Psoas muscle (tissue), 7 donors: ENCODE measurements at regions not wholly inside any gene's neighbourhood (a gene's known extent, or its start where the extent isn't known, plus 50 kb on each side); places are given as distances from the start of the nearest gene placed in this dataset.

Experiments
- ATAC-seq, 4 donors: fragments of 200-7000 bp; cut with Tn5 transposase; one replicate each; pipeline ENCODE4 v1.9.1; 2020; ENCODE audit warnings: moderate library complexity in 3 of 4, mild to moderate bottlenecking in 2 of 4
- DNase-seq, 2 donors: peaks; one replicate each; pipeline ENCODE4 v3.0.0-alpha.2; 2020
- H3K27ac ChIP-seq: fragments of 200-600 bp; one replicate; pipeline ENCODE4 v1.8.0; 2022
- H3K27me3 ChIP-seq, 3 donors: fragments of 200-600 bp in 1 of 3; one replicate each; pipeline versions ENCODE4 v1.6.1 to v1.8.0; 2013 to 2022; ENCODE audit warnings: low read length in 2 of 3, mild to moderate bottlenecking in 2 of 3, moderate library complexity in 1 of 3; ENCODE audit not compliant: insufficient read depth in 3 of 3
- H3K36me3 ChIP-seq, 2 donors: fragments of 200-600 bp in 1 of 2; one replicate each; pipeline versions ENCODE4 v1.6.1 to v1.8.0; 2013 to 2022; ENCODE audit warnings: low read depth in 1 of 2, mild to moderate bottlenecking in 1 of 2, moderate library complexity in 1 of 2; ENCODE audit not compliant: insufficient read depth in 1 of 2
- H3K4me1 ChIP-seq: fragments of 200-600 bp; one replicate; pipeline ENCODE4 v1.8.0; 2022
- H3K4me3 ChIP-seq: fragments of 200-600 bp; one replicate; pipeline ENCODE4 v1.8.0; 2022; ENCODE audit warnings: mild to moderate bottlenecking
- H3K9me3 ChIP-seq: fragments of 200-600 bp; one replicate; pipeline ENCODE4 v1.8.0; 2022
- CTCF ChIP-seq: fragments of 200-600 bp; IDR thresholded peaks from one replicate; pipeline ENCODE4 v1.8.0; 2022; ENCODE audit warnings: antibody characterized with exemption
- WGBS, 3 donors: extraction: QIAGEN DNeasy Blood & Tissue Kit; methylation state at CpG; one replicate each; pipeline versions ENCODE4 v1.1.6 to v1.1.7; 2013; 5-methylcytosine and 5-hydroxymethylcytosine counted together
- intact Hi-C, 2 donors: fragments of 100-400 bp; cut with DNase I; formaldehyde crosslinking; loops; one replicate each; pipeline versions ENCODE4 v1.11.0 to v1.14.2; 2022
- donor health status: healthy with polysubstance abuse.
- donor health status: DM: no; HTN: no; CAD: no; lungs with moderate emphysema.
- donor health status: Bipolar disorder and iron deficiency.
- donor health status: healthy.
- donor health status: DM: yes; HTN: yes; CAD: no.
- donor health status: DM: no; HTN: no; CAD: no.
- donor health status: DM: yes; HTN: yes; CAD: no.

- Histone ChIP-seq H3K36me3 (no peaks in the 10 kb centered on the region), H3K4me1 (peaks cover 7% of the 10 kb centered on the region), H3K9me3 (no peaks in the 10 kb centered on the region), H3K4me3 (no peak overlapping the region), H3K27me3 (no peaks in the 10 kb centered on the region), H3K27ac (no peak overlapping the region)
- intact Hi-C loops = no loop called here
- no peak for ATAC-seq
- no peak for DNase-seq
- no peak for TF ChIP-seq CTCF
Observed at GRCh38 chr6:139431602-139431956, 57.1 kb upstream of the CITED2 start.

GRCh38 chr6:139430899-139431601 is 56.6 kb upstream of the CITED2 start:
- ATAC-seq = no peak
- Histone ChIP-seq H3K36me3 (no peaks in the 10 kb centered on the region), H3K4me1 (peaks cover 7% of the 10 kb centered on the region), H3K27ac (no peak overlapping the region), H3K4me3 (no peak overlapping the region), H3K27me3 (no peaks in the 10 kb centered on the region), H3K9me3 (no peaks in the 10 kb centered on the region)
- TF ChIP-seq CTCF = no peak
- no peak for DNase-seq
- intact Hi-C loops = no loop called here
- 91 to 95% (median 94%) methylated on average over 4 of the region's 4 CpGs for WGBS, 3 donors

- no peak overlapping the region for H3K27ac ChIP-seq
- no peaks in the 10 kb centered on the region for H3K36me3 ChIP-seq
- 85 to 86% (median 85%) methylated on average over 7 of the region's 7 CpGs for WGBS, 3 donors
- intact Hi-C loops = no loop called here
- DNase-seq (no peak), ATAC-seq (no peak)
- TF ChIP-seq CTCF = no peak
- no peaks in the 10 kb centered on the region for H3K27me3 ChIP-seq
- H3K4me3 ChIP-seq = no peak overlapping the region
- peaks cover 7% of the 10 kb centered on the region for H3K4me1 ChIP-seq
- H3K9me3 ChIP-seq = no peaks in the 10 kb centered on the region
Observed at GRCh38 chr6:139429580-139430145, 55.2 kb upstream of the CITED2 start.

- DNase-seq (no peak), ATAC-seq (peak in 3 of 4 donors; percentile 50 to 52 (median 52))
- Histone ChIP-seq H3K4me3 (no peak overlapping the region), H3K27ac (peak overlapping the region; percentile 50), H3K36me3 (no peaks in the 10 kb centered on the region), H3K4me1 (peaks cover 7% of the 10 kb centered on the region), H3K9me3 (no peaks in the 10 kb centered on the region), H3K27me3 (no peaks in the 10 kb centered on the region)
- intact Hi-C loops = no loop called here
- TF ChIP-seq CTCF = no peak
Observed at GRCh38 chr6:139427199-139427598, 52.8 kb upstream of the CITED2 start.

- Histone ChIP-seq H3K4me1 (peaks cover 7% of the 10 kb centered on the region), H3K9me3 (no peaks in the 10 kb centered on the region), H3K4me3 (no peak overlapping the region), H3K27ac (peak overlapping the region; percentile 50), H3K27me3 (no peaks in the 10 kb centered on the region), H3K36me3 (no peaks in the 10 kb centered on the region)
- ATAC-seq (no peak), DNase-seq (no peak)
- WGBS, 3 donors = 82 to 94% (median 82%) methylated on average over 9 of the region's 9 CpGs
- intact Hi-C loops = no loop called here
- no peak for TF ChIP-seq CTCF
Observed at GRCh38 chr6:139426795-139427194, 52.3 kb upstream of the CITED2 start.
